Fibroblast of peridontal ligament (primary cell): ENCODE measurements at regions not wholly inside any gene's neighbourhood (a gene's known extent, or its start where the extent isn't known, plus 50 kb on each side); places are given as distances from the start of the nearest gene placed in this dataset.

Experiments used
- DNase-seq: peaks from one replicate; pipeline ENCODE4 v3.0.0-alpha.2; 2010; ENCODE audit errors: extremely low read depth

DNA sequence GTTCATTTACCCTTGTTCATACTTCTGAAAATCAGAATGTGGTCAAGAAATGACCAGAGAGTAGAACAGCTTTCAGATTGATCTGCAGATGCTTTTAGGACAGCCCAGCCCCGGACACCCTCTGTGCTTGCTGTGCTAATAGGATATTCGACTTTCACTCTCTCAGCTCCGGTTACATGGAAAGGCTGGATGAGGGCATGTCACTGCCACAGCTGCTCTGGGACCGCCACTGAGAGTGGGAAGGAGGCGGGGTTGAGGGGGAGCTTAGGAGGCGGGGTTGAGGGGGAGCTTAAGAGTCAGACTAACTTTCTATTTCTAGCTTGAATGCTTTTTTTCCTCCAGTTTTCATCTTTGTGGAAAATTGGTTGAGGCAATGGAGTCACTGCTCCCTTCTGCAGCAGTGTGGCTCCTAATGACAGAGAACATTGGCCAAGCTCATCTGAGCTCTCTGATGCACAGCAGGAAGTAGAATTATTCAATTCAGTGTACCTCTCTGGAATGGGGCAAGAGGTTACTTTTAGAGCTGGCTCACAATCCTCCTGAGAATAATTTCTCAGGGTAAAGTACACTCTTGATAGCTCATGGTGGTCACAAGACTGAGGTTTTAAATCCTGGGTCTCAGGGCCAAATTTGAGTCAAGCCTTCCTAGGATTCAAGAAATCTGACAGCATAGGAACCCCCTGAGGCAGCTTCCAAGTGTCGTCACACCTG lies 74.6 kb upstream of the NPAS1 start:
- DNase-seq: peak; percentile 72

DNA sequence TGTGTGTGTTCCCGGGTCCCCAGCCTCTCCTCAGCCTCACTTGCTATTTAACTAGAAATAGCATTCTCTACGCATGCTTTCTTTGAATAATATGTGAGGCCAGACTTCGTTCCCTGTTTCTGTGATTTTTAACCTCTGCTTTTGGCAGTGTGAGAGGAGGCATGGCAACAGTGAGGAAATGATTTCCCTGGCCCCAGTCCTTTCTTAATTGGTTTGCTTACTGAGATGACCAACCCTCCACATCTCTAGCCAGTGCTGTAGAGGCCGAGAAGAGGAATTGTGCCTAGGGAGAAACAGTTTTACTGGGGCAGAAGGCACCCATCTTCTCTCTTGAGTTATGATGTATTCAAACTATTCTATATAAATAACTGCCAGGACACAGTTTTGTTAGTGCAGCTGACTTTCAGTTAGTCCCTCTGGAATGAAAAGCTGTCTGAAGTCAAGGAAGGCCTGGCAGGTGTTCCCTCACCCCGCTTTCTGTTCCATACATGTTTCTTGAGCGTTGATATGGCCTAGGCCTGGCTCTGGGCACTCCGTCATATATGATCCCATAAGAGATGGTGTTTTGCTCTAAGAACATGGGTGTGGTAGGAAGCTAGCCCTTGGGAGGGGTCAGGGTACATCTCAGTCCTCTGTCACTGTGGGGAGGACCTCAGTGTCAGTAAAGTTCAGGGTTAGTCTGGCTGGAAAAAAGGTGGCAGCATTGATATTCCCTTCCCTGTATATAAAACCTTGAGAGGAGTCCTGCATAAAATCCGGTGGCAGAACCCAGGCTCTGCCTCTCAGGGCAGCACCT lies 73.7 kb upstream of the NPAS1 start:
- peak; percentile 78 for DNase-seq

DNA sequence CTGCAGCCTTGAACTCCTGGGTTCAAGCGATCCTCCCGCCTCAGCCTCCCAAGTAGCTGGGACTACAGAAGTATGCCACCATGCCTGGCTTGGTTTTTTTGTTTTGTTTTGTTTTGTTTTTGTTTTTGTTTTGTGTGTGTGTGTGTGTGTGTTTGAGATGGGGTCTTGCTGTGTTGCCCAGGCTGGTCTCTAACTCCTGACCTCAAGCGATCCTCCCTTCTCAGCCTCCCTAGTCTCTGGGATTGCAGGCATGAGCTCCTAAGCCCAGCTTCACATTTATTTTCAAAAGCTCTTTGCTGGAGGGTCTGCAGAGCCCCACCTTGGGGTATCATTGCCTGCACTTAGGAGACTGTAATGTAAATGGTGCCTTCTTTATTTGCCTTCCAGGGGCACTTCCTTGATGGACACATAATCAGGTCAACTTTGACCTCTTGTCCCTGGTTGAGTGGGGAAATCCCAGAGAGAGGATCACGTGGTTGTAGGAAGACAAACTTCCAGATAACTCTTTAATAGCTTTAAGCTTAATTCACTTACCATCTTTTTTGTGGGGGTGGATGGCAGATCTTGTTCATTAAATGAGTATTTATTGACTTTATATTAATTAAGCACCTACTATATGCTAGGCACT lies 72.9 kb upstream of the NPAS1 start:
- no peak for DNase-seq

DNA sequence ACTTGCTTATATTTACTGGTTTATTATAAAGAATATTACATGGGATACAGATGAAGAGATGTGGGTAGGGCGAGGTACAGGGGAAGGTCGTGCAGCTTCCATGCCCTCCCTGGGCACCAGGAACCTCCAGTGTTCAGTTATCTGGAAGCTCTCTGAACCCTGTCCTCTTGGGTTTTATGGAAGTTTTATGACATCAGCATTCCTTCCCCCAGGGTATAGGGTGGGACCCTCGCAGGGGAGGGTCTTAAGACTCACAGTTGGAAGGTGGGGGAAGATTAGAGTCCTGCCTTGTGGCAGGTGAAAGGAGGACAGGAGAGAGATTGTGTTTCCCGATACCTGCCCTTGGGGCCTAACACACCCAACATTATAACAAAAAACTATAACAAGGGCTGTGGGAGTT lies 71.8 kb upstream of the NPAS1 start:
- no peak for DNase-seq

DNA sequence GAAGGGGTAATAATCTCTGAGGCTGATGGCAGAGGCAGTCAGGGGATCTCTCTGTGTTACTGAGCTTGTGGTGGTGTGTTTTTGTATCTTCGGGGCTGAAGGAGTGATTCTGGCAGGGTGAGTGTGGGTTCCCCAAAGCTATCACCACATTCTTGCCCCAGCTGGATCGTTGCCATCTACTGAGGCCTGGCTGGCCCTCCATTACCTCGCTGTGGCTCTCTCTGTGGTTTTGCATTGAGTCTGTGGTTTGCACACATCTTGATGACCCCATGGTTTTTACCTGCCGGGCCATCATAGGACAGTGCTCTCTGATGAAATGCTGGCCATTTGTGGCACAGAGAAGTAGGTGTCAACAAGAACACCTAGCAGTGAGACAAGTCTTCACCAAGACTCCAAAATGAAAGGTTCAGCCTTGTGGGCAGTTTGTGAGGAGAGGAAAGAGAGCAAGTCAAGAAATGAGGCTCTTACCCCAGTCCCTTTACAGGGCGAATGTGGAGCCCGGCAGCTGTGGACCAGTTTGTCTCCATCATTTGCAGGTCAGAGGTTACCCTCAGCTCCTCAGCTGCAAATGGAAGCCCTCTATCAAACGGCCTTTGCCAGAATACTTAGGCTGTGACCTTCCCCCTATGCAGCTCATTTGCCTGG lies 69.0 kb upstream of the NPAS1 start:
- no peak for DNase-seq

DNA sequence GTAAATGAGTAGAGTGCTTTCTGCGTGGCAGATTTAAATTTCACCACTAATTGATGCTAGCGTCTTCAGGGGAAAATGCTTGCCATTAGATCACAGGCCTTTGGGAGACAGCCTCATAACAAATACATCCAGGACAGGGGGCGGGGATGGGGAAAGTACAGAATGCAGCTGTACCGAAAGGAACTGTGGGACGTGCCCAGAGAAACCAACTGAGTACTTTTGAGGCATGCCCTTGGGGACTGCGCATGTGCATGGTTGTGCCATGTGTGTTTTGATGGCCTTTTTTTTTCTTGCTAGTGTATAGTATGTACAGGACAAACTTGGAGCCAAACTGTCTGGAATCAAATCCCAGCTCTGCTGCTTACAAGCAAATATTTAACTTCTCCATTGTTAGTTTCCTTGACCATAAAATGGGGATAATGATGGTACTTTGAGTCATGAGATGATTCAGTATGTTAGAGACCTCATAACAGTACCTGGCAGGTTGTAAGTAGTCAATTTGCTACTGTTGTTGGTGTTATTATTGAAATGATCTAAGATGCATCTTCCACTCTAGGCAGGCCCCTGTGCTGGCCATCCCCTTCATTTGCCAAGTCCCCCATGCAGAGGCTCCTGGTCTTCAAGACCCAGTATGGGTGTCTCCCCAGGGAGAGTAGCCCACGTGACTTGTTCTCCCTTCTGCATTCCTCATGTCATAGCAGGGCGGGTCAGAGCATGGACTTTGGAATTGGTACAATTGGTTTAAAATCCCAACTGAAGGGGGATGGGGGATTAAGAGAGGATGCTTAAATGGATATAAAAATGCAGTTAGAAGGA lies 68.3 kb upstream of the NPAS1 start:
- DNase-seq: peak; percentile 49

DNA sequence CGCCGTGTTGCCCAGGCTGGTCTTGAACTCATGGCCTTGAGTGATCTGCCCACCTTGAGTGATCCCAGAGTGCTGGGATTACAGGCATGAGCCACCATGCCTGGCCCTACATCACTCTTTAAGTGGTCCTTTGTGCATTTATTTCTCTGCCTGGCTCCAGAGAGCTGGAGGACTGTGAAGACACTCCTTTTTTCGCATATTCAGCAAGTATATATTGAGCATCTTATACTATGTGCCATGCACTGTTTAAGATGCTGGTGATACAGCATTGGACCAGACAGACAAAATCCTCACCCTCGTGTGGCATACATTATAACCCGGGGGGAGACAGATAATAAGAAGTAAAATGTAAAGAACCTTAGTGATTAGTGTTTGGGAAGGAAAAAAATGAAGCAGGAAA lies 66.8 kb upstream of the NPAS1 start:
- DNase-seq: no peak

DNA sequence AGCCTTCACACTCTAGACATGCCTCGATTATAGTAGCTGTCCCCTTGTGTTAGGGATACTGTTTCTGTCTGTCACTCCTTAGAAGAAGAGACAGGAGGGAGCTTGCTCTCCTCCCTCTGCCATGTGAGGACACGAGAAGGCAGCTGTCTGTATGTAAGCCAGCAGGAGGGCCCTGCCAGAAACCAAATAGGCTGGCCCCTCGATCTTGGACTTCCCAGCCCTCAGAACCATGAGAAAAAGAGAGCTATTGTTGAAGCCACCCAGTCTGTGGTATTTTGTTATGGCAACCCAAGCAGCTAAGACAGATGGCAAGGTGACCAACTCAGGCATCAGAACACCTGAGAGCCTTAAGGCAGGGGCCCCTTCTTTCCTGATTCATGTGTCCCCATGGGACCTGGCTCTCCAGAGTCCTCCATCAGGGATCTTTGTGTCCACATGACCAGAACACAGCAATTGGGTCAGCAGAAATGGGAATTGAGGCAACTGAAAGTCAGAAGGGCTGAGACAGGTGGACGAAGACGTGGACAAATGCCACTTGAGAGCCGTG lies 65.6 kb upstream of the NPAS1 start:
- DNase-seq: no peak

DNA sequence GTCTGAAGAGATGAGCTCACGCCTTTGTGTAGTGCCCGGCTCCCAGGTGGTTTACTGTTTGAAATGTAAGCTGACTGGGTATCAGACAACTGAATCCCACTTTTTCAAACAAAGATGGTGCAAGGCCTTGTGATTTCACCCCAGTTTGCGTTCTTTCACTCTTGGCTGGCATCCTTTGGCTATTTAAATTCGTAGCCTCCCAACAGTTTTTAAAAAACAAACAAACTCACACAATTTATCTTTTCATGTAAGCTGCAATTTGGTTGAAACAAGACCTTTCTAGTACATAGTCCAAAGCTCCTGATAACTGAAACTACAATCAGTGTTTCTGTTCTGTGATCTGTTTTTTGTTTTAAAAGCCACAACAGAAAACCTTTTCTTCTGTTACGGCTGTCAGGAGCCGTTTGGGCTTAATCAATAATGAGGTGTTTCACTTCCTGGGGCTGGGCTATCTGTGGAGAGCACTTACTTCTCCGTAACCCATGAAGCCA lies 65.1 kb upstream of the NPAS1 start:
- peak; percentile 59 for DNase-seq

DNA sequence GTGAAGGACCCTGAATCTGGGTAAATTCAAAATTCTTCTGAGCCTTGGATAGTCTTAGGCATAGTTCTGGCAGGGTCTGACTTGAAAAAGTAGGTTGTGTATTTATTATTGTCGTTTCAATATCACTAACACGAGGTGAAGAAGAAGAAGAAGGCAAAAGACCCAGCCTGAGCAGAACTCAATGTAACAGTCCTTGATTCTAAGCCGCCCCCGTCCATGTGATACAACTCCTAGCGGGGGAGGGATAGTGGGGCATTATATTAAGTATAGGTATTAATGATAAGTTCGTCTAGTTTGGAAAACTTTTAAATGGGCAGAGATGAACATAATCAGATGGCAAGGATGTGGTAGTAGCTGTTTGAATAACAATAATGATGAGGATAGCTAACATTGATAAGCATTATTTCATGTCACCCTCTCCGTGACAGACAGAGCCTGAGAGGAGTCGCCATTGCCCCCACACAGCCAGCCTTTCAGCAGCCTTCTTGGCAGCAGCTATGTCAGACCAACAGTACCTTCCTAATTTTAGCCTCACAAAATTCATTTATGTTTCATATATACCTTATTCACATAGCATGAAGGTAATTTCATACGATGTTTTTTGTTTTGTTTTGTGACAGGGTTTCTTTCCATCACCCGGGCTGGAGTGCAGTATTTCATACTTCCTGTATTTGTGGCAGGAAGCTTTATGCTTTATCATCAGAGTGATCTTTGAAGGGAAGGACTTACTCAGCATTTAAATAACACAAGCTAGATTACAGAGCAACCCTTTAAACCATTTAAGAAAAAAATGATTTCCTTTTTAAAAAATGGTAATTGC lies 64.4 kb upstream of the NPAS1 start:
- DNase-seq: peak; percentile 58

DNA sequence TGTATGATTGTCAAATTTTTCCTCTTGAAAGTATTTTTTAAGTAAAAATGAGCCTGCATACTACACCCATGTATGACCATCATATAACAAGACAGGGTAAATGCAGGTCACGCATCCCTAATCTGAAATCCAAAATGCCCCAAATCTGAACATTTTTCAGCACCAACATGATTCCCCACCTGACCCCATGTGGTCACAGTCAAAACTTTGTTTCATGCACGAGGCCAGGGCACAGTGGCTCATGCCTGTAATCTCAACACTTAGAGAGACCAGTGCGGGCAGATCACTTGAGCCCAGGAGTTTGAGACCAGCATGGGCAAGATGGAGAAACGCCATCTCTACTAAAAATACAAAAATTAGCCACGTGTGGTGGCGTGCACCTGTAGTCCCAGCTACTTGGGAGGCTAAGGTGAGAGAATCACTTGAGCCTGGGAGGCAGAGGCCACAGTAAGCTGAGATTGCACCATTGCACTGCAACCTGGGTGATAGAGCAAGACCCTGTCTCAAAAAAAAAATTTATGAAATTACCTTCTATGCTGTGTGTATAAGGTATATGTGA lies 63.7 kb upstream of the NPAS1 start:
- no peak for DNase-seq

DNA sequence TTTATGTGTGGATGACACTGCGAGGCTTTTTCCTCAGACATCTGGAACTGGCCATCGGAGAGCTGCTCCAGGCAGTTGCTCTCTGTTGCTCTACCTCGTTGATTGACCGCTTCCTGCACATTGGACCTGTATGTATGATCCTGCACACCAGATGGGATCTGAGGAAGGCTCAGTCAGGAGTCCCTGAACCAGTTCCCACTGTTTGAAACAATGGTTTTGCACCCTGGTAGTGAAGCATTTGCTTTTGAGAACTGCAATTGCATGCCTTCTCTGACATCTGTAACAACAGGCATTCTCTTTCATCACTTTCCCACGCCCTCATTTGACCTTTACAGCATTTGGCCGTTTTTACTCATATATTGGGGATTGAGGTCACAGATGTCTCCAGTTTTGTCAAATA lies 61.1 kb upstream of the NPAS1 start:
- DNase-seq: peak; percentile 73

DNA sequence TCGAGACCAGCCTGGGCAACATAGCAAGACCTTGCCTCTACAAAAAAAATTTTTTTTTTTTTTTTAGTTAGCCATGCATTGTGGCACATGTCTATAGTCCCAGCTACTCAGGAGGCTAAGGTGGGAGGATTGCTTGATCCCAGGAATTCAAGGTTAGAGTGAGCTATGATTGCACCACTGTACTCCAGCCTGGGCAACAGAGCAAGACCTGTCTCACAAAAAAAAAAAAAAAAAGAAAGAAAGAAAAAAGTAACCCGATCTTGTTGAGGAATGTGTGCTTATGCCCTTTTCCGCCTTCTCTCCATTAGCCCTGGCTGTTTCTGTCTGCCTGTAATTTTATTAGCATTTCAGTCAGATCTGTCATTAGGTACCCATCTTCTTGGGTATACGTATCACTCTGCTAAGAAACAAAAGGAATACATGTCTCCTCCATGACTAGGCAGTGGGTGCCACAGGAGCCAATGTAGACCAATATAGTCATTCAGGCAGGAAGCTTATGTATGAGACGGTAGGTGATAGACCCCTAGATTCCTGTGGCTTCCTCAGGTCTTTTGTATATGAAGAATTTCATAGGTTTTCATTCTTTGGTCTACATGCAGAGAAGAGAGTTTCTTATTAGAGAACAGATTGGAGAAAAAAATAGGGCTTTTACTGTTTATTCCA lies 59.6 kb upstream of the NPAS1 start:
- DNase-seq: no peak

DNA sequence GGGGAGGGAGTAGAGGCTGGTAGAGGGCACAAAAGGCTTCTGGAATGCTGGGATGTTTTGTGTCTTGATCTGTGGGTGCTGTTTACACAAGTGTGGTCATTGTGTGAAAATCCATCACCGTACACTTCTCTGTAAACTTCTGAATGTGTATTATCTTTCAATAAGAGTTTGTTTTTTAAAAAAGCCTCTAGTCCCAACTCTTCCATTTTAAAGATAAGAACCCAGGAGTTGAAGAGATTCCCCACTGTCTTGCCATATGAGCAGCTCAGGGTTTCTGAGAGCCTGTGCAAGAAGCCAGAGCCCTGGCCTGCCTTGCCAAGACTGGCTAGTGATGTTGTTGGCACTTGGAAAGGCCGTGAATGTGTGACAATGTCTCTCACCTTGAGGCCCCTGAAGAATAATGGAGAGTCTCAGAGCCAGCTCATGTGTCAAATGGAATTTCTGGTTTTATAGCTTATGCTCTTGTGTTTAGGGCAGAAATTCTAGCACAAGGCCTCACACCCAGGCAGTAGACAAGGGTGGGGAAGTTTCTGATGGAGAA lies 57.5 kb upstream of the NPAS1 start:
- DNase-seq: no peak

DNA sequence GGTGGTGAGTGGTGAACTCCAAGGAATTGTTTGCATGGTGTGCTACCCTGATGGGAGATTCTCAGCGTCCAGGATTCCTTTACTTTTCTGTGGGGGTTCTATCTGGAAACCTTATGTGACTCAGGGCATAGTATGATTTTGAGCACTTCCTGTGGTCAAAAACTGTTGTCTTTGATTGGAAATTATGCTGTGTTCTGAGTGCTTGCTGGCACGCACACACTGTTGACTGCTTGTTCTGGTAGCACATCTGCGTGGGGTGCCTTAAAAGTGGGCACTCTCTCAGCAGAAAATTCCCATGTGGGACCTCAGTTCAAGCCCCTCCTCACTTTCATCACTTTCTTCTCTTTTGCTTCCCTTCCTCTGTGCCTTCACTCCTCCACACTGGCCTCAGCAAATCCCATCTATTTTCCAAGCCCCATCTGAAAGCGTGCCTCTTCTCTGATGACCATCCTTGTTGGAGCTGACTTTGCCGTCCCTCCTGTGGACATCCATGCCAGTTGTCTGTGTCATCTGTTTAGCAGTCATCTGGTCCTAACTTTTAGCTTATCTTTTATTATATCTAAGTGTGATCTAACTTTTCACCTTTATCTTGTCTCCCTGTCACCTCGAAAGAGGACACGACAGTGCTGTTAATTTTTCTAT lies 56.4 kb upstream of the NPAS1 start:
- peak; percentile 97 for DNase-seq

DNA sequence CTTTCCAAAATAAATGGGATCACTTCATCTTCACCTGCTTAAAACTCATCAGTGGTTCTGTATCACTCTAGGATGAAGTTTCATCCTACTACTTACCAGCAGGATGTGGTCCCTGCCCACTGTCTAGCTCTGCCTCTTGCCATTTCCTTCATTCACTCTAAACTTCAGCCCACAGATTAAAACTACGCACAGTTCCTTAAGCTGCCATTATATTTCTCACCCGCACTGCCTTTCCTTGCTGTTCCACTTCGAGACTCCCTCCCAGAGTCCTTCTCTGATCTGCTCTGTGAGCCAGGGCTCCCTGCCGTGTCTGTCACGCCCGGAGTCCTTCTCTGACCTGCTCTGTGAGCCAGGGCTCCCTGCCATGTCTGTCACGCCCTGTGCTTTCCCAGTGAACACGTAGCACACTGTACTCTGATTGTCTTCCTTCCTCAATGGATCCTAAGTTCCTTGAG lies 52.0 kb upstream of the NPAS1 start:
- DNase-seq: no peak
